Frontal cortex (tissue), 3 donors: ENCODE measurements at regions not wholly inside any gene's neighbourhood (a gene's known extent, or its start where the extent isn't known, plus 50 kb on each side); places are given as distances from the start of the nearest gene placed in this dataset.
"Not testable (repeated sequence)": the region's sequence is repeated elsewhere in the genome, so short reads cannot be mapped to it uniquely, and the experiment has no call there.

Experiments
- DNase-seq, 2 donors: peaks; one replicate each; pipeline ENCODE4 v3.0.0; 2012; ENCODE audit warnings: low spot score in 2 of 2
- FAIRE-seq: peaks from 2 replicates; lab custom pipeline; 2012; peaks lifted over from hg19 to GRCh38; lab: Jason Lieb, UNC
- donor health status: control.
- donor health status: control.
- donor health status: control.

DNA sequence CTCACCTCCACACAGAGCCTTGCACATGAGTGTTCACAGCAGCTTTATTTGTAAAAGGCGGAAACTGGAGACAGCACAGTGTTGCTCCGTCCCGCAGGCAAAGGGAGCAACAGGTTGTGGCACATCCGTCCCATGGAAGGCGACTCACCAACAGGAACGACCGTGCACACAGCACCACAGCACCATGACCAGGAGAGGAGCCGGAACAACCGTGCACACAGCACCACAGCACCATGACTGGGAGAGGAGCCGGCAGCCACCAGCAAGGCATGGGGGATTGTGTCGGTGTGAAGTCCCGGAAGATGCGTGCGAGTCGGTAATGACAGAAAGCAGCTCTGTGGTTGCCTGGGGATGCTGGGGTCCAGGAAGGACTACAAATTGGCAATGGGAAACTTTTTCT lies 158.5 kb downstream of the C9orf50 start:
- DNase-seq (no peak), FAIRE-seq (no peak)

DNA sequence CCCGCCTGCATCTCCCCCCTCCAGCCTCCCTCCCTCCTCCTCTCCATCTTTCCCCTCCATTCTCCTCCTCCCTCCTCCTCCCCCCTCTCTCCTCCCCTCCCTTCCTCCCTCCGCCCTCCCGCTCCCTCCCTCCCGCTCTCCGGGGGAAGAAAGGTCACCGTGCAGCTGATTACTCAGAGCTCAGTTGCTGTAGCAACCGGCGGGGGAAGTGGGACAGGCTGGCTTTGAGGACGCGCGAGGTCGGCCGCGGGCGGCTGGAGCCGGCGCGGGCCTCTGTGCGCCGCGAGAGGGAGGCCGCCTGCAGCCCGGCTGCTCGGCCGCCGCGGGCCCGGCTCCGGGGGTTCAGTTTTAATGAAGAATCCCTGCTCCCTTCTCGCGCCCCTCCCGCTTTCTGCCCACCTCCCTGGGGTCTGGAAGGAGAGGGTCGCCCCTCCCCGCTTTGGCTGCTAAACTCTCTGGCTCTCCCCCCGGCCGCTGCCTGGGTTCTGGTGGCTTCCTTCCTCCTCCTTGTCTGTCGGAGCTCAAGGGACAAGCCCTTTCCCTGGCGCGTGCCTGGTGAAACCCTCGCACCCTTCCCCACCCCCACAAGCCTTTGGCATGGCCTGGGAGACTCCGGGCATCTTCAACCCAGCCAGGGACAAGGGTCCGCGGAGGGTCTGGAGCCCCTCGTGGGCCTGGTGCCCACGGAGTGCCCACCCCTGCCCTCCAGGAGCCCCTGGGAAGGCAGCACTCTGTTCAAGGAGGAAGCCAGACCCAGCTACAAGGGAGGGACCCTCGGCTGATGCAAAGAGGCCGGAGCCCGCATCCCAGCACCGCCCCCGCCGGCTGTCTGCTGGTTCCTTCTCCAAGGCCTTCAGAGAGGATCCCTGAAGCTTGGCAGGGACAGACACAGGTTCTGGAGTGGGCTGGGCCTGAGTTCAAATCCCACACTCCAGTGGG lies 160.3 kb downstream of the C9orf50 start:
- FAIRE-seq: no peak

DNA sequence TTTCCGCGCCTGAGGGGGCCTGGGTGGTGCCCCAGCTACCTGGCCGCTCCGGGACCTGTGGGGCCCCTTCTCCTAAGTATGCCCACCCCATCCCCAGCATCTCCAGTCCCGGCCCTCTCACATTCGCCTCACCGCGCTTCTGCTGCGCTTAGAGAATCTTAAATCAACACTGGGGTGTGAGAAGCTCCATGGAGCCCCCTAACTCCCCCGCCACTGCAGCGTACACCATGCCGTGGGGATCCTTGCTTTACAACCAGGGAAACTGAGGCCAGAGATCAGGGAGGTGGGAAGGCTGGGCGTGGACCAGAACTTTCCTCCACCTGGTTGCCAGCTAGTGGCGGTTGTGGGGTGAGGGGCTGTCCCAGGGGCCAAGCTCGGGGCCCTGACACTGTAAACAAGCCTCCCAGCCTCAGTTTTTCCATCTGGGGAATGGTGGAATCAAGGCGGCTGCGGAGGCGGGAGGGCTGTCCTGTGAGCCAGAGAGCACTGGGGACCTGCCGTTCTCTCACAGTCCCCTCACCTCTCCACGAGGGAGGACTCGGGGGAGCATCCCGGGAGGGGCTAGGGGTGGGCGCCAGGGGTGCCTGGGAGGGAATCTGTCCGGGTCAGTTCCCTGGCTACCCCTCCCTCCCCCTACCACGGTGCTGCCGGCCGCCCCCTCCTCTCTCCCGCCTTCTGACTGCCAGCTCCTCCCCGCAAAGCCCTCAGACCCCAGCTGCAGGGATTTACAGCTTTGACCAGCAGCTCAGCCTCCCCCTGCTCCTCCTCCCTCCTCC lies 161.2 kb downstream of the C9orf50 start:
- FAIRE-seq: no peak

More for the DNA sequence above, 160.3 kb downstream of the C9orf50 start:
- DNase-seq: peak; percentile 99

DNA sequence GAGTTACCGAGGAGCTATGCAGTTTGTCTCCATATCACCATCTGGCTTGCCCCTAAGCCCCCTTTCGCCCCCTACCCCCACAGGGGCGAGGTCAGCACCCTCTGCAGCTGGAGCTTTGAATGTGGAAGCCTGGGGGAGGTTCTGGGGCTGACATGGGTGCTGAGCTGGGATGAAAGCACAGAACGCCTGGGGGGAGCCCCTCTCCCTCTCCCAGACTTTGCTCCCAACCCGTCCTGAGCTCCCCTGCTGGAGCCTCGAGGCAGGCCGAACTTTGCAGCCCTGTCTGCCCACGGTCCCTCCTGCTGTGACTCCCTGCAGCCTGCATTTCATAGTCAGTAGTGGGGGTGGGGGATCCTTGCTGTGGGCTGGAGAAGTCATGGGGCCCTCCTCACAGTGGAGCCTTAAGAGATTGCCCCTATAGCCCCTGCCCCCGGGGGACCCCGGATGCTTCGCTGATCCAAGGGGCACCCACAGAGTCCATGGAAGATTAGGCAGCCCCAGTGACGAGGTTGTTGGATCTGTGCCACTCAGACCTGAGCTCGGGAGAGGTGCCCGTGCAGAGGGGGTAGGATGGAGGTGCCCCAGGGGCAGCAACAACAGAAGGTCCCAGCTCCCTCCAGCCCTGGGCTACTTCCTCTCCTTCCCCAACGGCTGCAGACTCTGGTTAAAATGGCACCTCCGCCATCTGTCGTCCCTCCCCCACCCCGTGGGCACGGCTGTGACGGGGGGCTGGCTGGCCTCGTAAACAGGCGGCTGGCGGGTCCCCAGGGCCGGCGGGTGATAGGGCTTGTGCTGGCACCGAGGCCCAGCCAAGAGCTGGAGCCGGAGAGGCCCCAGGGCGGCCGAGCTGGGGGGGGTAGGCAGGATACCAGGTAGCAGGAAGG lies 162.0 kb downstream of the C9orf50 start:
- DNase-seq (peak in 1 of 2 donors; percentile 63), FAIRE-seq (no peak)

More for the DNA sequence above, 161.2 kb downstream of the C9orf50 start:
- DNase-seq: peak in 1 of 2 donors; percentile 58

DNA sequence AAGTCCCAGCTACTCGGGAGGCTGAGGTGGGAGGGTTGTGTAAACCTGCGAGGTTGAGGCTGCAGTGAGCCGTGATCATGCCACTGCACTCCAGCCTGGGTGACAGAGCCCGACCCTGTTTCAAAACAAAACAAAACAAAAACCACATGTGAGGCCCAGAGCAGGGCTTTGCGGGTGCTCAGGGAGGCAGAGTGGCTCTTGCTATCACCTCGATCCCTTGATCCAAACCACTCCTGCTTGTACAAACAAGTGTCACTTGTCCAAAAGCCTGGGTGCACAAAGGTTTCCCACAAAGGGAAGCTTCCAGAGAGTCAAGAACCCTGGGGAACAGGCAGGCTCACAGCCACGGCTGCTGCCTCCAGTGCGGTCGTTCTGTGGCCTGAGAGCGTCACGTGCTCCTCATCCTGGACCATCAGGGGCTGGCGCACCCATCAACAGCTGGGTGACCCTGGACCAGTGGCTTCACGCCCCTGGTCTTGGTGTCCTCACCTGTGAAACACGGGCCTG lies 162.7 kb downstream of the C9orf50 start:
- DNase-seq: no peak
- FAIRE-seq: no peak

DNA sequence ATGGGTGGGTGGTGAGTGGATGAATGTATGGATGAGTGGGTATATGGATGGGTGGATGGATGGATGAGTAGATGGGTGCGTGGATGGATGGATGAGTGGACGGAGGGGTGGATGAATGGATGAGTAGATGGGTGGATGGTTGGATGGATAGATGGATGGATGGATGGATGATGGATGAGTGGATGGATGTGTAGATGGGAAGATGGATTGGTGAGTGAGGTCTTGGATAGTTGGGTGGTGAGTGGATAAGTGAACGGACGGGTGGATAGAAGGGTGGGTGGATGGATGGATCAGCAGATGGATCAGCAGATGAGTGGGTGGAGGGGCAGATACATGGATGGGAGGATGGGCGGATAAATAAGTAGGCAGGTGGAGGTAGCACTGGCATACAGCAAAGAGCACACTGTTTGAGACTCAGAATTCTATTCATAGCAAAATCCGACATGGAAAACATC lies 163.5 kb downstream of the C9orf50 start:
- no peak for FAIRE-seq
- no peak for DNase-seq

DNA sequence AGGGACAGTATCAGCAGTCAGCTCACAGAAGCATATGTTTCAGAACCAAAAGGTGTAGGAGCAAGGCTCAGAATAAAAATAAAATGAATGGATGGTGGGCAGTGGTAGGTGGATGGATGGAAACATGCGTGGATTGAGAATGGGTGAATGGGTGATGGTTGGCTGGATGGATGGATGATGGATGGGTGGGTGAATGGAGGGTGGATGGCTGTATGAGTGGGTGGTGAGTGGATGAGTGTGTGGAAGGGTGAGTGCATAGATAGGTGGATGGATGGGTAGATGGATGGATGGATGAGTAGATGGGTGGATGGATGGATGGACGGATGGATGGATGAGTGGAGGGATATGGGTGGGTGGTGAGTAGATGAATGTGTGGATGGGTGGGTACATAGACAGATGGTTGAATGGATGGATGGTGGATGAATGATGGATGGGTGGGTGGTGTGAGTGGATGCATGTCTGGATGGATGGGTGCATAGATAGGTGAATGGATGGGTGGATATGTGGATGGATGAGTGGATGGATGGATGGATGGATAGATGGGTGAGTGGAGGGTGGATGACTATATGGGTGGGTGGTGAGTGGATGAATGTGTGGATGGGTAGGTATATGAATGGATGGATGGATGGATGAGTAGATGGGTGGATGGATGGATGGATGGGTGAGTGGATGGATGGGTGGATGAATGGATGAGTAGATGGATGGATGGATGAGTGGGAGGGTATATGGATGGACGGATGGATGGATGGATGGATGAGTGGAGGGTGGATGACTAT lies 164.2 kb downstream of the C9orf50 start:
- no peak for DNase-seq
- FAIRE-seq: no peak

DNA sequence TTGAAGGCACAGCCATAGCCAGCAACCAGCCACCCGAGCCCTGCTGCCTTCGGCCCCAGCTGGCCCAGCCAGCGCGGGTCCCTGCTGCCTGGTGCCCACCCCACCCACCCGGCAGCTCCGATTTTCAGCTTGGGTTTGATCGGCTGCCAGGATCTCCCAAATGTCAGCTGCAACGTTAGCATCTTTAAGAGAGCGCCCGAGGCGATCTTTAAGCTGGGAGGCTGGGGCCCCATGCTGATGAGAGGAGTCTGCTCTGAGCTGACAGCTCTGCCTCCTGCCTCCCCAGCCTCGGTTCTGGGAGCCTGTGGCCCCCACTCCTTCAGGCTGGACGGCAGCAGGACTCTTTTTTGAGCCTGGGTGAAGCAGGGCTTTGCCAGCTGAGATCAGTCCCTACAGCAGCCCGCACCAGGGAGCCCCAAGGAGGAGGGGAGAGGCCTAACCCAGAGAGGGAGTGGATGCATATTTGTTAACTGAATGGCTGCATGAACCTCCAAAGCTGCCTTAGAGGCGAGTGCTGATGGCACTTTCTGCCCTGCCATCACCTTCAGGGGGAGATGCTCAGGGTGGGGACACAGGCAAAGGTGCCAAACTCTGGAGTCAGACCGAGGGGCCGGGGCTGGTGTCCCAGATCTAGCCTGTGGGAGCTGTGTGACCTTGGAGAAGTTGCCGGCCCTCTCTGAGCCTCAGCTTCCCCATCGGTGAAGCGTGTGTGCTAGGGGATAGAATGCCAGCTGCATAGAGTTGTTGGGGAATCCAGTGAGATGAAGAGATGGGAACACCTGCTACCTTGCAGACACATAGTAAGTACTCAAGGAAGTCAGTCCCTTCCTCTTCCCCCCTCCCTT lies 165.5 kb downstream of the C9orf50 start:
- DNase-seq (no peak), FAIRE-seq (no peak)

DNA sequence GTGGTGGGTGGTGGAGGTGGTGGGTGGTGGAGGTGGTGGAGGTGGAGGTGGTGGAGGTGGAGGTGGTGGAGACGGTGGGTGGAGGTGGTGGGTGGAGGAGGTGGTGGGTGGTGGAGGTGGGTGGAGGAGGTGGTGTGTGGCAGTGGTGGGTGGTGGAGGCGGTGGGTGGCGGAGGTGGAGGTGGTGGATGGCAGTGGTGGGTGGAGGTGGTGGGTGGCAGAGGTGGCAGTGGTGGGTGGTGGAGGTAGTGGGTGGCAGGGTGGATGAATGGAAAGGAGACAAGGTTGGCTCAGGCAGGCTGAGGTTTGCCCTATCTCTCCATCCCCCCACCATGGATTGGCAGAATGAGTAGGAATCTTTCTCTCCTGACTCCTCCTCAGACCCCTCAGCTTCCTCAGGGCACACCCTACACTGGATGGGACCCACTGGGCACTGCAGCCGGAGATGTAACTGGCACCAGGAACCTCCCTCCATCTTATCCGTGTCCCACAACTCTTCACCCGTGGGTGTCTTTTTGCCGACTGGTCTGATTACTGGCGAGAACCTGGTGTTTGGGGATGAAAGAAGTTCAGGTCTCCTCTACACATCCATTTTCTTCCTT lies 166.3 kb downstream of the C9orf50 start:
- no peak for FAIRE-seq
- DNase-seq: no peak

DNA sequence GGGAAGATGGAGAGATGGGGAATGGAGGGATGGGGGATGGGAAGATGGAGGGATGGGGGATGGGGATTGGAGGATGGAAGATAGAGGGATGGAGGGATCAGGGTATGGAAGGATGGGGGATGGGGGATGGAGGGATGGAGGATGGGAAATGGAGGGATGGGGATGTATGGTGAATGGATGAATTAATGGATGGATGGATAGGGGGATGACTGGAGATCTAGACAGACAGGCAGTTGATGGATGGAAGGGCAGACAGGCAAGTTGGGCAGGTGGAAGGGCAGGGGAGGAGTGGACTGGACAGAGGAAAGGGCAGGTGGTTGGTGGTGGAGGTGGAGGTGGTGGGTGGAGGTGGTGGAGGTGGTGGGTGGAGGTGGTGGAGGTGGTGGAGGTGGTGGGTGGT lies 167.2 kb downstream of the C9orf50 start:
- DNase-seq (no peak), FAIRE-seq (no peak)

DNA sequence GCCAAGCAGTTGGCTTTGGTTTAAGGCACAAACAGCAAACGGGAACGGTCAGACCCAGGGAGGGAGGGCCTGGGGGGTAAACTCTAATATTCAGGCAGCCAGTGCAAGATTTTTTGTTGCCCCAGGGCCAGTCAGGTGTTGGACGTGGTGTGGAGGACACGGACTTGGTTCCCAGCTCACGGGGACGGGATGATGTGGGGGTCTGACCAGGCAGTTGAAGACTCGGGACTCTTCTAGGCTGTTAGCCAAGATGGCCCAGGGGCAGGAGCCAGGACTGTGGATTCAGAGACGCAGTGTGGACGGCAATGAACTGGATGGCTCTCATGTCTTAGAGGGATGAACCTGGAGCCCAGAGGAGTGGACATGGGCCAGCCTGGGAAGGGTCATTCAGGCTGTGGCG lies 169.2 kb downstream of the C9orf50 start:
- DNase-seq (no peak), FAIRE-seq (no peak)

DNA sequence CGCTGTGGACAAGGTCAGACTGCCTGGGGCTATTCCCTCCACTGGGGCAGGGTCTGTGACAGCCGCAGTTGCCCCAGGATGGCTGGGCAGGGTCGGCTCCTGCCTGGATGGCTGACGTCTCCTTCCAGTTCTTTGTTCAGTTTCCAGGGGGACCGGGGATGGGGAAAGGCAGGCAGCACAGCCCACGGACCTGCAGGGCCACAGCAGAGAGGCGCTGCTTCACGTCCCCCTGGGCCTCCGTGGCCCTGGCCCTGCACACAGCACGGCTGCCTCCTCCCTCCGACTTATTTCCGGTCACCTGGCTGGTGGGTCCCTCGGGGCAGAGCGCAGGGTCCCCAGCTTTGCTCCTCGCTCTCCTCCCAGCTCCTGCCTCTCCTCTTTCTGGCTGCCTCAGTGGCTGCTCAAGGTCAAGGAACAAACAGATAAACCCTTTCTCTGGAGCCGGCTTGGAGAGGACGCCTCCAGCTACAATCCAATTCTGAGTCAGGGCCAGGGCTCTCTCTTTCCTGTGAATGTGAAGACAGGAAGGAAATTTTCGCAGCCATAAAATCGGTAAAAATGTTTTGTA lies 169.7 kb downstream of the C9orf50 start:
- FAIRE-seq: no peak
- DNase-seq: no peak

DNA sequence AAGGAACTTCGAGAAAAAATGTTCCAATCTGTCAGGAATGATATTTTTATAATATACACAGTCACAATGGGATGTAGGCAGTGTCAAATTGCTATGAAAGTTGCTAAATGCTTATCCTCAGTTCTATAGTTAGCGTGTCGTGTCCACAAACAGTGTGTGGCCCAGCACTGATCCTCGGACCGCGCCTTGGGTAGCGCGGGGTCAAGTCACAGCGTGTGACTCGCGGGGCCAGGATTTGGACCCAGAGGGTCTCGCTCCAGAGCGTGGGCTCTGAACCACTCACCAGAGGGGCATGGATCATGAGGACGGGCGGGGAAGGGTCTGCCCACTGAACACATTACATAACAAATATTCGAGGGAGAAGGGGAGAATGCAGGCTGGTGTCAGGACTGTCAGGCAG lies 171.8 kb downstream of the C9orf50 start:
- no peak for FAIRE-seq

DNA sequence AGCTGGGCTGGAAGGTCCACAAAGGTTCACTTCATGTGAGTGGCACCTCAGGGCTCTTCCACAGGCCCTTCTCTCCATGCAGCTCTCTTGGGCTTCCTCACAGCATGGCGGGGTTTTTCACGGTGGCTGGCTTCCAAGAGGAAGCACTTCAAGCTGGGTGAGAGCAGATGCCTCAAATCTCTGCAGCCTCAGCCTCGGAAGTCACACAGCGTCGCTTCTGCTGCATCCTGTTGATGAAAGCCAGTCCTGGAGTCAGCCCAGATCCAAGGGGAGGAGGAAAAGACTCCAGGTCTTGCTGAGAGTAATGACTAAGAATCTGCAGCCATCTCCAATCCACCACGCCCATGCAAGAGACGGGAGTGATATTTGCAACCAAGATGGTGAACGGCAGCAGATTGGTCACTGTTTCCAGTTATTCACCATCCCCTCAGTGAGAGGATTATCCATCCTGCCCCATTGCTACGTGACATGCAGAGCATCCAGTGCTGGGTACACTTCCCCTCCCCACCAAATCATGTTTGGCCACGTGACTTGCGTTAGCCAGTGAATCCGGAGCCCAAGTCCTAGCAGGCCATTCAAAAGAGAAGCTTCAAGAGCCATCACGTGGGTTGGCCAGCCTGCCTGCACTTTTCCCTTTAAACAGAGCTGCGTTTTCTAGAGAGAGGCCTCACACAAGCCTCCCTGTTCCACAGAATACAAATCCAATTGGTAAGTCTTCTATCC lies 173.9 kb downstream of the C9orf50 start:
- no peak for DNase-seq
- no peak for FAIRE-seq

More for the DNA sequence above, 171.8 kb downstream of the C9orf50 start:
- DNase-seq: no peak

DNA sequence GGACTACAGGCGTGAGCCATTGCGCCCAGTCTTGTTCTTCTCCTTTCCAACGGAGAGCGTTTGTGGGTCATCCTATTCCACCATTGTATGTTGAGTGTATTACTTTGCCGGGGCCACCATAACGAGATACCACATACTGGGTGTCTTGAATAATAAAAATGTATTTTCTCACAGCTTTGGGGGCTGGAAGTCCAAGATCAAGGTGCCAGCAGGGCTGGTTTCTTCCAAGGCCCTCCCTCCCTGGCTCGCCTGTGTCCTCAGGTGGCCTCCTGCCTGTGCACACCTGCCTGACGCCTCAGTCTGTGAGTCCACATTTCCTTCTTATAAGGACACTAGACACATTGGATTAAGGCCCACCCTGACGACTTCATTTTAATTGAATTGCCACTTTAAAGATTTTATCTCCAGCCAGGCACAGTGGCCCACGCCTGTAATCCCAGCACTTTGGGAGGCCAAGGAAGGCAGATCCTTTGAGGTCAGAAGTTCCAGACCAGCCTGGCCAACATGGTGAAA lies 175.1 kb downstream of the C9orf50 start:
- FAIRE-seq: no peak
- no peak for DNase-seq

DNA sequence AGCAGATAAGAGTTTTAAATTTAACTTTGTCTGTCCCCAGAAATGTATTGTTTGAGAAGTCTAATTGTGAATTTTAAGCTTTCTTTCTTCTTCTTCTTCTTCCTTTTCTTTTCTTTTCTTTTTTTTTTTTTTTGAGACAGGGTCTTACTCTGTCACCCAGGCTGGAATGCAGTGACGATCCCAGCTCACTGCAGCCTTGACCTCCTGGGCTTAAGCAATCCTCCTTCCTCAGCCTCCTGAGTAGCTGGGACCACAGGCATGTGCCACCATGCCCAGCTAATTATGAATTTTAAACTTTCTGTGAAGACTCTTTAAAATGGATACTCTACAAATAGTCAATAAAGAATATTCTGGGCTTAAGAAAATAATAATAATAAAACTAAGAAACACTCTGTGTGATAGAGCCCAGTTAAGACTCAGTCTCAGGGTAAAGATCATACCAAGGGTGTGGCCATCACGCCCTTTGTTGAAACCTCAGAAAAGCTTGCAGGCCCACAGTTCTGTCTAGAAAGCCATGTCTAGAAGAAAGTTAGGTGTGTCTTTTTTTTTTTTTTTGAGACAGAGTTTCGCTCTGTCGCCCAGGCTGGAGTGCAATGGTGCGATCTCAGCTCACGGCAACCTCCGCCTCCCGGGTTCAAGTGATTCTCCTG lies 177.3 kb downstream of the C9orf50 start:
- DNase-seq, FAIRE-seq: not testable (repeated sequence)
